HPDE6-E6E7 (cell line): ENCODE measurements at regions not wholly inside any gene's neighbourhood (a gene's known extent, or its start where the extent isn't known, plus 50 kb on each side); places are given as distances from the start of the nearest gene placed in this dataset.
"Not testable (repeated sequence)": the region's sequence is repeated elsewhere in the genome, so short reads cannot be mapped to it uniquely, and the experiment has no call there.

Experiments
- DNase-seq: peaks from one replicate; pipeline ENCODE4 v3.0.0; 2011; ENCODE audit warnings: missing footprints; ENCODE audit errors: extremely low spot score

DNA sequence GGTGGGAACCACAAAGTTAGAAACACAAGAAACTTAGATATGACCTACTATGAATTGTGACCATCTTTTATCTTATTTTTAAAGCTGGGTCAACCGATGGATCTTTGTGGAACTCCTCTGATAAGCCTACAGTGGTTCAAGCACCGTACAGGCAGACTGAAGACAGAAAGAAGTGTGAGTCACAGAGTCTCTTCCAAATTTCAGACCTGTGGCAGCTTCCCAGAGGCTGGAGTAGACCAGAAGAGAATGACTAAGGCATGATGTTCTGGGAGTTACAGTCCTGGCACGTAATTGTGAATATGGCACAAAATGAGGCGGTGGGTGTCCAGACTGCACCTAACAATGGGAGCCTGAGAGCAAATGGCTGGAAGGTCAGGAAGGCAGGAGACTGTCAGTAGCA is 70.0 kb downstream of the LMO4 start:
- DNase-seq = peak; percentile 47

DNA sequence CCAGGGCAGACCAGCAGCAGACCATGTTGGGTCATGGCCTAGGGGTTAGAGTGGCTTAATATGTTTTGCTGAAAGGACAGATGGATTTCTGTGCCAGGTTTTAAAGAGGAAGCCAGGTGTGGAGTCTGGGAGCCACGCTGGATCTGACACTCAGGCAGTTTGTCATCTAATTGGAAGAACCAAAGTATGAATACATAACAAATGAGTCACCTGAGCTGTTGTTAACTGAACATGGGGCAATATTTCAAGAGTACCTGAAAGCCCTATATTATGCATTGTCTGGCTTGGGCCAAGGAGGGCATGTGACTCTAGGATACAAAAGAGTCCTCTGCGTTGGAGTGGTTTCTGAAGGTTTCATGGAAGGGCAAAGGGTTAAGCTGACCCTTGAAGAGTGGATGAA is 70.6 kb downstream of the LMO4 start:
- peak; percentile 61 for DNase-seq

- no peak for DNase-seq
Measured at GRCh38 chr1:87399701-87400100, 71.0 kb downstream of the LMO4 start.

DNA sequence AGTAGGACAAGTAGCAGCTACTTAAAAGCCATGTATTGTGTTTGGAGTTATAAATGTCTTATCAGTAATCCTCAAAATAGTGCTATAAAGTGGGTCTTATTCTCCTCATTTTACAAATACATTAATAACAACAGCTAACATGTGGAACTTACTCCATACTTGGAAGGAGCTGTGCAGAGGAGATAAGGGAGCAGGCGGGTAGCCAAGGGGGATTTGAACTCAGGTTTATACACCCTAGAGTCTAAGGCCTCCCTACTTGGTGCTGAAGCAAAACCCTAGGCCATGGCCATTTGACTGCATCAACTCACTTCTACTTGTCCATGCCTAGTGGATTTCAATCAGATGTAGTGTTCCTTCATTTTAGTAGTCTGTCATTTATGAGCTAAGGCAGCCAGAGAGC is 72.1 kb downstream of the LMO4 start:
- no peak for DNase-seq

DNA sequence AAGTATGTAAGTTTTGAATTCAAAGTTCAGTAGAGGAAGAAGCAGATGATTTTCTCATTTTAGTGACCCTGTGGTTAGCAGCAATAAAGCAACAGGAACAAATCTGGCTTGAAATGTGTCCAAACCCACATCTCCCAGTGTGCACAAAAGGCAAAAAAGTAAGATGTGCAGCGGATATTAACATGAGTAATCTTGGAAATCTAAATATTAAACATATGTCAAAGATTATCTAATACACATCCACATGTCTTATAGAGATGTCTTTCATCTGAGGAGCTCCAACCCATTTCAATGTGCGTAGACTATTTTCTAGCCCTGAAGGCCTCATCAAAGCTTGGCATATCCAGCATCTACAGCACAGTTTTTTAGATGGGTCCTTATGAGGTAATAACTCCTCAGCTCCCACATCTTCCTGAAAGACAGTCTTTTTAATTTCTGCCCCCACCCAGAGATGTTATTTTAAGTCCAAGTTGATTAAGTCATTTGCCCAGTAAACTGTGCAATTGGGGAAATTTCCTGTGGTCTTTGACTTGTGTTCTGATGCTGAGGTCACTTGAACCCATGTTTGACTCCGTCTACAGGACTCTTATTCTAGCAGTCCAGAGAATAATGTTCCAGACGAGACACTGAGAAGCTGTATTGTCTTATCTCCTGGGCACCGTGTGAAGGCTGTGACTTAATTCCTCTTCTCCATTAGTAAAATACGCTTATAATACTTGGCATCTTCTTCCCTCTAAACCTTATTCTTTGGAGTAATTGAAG is 73.7 kb downstream of the LMO4 start:
- DNase-seq = no peak

- no peak for DNase-seq
Measured at GRCh38 chr1:87403061-87403820, 74.6 kb downstream of the LMO4 start.

DNA sequence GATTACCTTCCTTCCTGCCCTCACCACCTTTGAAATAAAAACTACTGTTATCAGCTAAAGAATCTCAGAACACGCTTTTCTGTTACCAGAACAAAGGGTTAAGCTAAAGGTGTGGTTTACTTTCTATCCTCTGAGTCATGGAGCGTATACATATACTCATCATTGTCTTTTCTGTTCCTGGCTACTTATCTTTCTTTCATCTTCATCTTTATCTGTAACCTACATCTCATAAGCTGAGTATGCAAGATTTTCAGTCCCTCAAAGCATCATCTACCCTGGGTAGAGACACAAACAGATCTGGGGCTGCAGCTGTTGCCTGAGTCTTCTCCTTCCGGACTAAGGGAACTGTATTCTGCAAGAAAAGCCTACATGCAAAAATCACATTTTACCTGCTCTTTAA is 75.6 kb downstream of the LMO4 start:
- DNase-seq = peak; percentile 7

DNA sequence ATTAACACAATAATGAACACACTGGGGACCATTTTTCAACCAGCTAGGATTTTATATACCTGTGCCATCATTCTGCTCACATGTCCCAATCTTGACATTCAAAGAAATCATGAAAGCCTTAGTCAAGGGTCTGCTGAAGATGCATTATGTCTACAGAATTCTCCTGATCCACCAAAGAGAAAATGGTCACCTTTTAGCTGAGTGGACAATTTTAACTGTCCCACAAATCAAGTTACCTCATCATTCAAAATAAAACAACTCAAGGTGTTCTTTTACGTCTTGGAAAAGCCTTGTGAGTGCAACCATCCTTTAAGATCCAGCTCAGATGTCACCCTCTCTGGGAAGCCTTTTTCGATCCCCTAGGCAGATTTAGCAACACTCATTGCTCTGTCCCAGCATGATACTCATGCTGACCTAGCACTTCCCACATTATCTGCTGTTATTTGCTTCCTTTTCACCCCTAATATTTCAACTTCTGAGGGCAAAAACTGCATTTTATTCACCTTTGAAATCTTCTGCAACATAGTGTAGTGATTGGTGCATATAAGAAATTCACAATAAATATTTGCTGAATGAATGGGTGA is 80.1 kb downstream of the LMO4 start:
- no peak for DNase-seq

- no peak for DNase-seq
Measured at GRCh38 chr1:87410776-87411480, 82.2 kb downstream of the LMO4 start.

DNA sequence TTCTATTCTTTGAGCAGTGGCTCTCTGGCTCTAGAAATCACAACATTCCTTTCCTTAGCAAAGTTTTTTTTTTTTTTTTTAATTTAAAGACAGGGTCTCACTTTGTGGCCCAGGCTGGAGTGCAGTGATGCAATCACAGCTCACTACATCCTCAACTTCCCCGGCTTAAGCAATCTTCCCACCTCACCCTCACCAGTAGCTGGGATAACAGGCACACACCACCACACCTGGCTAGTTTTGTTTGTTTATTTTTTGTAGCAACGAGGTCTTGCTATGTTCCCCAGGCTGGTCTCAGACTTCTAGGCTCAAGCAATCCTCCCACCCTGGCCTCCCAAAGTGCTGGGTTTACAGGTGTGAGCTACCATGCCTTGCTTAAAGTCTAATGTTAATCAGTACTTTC is 85.2 kb downstream of the LMO4 start:
- DNase-seq = not testable (repeated sequence)

- no peak for DNase-seq
Measured at GRCh38 chr1:87418048-87418447, 89.4 kb downstream of the LMO4 start.

GRCh38 chr1:87421809-87422208 is 93.1 kb downstream of the LMO4 start:
- no peak for DNase-seq

DNA sequence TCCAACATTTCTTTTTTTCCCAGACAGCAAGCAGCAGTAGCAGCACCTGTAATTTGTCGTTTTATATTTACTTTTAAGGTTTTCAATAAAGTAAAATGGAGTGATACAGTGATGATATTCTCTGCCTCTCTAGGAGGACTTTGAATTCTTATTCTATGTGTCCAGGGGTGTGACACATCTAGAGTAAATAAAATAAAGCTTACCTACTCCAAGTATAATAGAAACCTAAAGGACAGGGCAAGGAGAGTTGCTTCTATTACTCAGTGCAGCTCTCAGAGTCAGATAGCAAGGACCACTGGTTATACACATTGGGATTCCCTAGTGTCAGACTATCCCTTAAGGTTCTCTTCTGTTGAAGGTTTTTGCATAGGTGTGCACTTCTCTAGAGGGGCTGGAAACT is 95.9 kb downstream of the LMO4 start:
- no peak for DNase-seq

DNA sequence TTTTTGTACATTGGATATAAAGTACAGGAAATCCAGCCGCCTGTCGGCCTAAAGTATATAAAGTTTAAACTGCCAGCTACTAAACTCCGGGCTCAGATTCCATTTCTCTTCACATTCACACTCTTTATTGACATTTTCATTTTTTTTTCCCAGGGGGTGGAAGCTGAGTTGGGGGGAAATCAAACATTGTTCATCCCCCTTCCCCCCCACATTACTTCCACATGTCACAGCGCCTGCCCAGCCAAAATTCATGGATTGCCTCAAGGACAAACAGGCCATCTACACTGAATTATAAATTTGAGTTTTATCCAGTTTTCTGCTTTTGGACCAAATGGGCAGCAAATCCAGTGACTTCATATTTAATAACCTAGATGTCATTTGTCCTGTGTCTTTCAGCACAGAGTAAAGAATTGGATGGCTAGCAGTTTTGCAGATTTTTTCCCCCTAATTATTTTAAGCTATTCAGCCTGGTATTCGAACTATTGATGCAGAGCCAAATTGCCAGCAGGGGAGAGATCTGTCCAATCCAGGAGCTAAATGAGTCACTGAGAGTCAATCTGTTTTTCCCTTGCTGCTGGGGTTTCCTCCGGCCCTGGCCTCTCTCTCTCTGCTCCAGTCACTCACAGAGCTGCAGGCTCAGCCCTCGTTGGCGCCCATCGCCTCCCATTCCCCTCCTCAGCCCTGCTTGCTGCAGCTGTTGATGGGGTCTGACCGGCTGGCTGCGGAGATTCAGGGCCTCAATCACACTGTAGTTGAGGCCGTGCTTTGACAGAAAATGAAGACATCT is 98.0 kb downstream of the LMO4 start:
- DNase-seq = no peak

DNA sequence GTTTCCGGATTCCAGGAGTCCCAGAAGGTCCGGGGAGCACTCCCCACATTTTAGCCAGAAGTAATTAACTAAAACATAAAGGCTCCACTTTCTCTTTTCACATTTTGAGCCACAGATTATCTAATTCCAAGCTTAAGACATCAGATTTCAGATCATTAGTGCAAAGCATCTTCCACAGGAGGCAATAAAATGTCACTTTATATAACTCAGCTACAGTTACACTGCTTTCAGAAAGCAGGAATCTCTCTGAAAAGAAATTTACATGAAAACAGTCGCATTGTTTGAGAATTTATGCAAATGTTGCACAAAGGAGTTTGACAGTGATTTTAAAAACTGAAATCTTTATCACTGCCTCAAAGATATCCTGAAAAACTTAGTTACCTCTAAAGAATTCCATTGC is 99.7 kb downstream of the LMO4 start:
- DNase-seq = no peak

DNA sequence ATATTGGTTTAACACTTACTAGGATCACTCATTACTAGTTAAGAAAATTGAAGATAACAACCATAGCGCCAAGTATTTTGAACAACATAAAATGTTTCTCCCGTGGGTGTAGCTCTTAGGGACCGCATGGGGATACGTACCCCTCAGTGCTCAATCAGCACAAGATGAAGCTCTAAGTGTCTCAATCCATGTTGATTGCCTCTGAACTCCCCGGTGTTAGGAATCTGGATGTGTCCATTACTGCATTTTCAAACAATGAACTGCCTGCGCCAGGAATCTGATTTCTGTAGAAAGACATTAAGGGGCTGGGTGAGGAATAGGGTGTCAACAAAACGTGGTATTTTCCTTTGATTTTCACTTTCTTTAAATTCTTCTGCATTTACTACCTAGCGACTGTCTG is 100.2 kb downstream of the LMO4 start:
- no peak for DNase-seq

GRCh38 chr1:87432685-87433084 is 104.0 kb downstream of the LMO4 start:
- DNase-seq = no peak

DNA sequence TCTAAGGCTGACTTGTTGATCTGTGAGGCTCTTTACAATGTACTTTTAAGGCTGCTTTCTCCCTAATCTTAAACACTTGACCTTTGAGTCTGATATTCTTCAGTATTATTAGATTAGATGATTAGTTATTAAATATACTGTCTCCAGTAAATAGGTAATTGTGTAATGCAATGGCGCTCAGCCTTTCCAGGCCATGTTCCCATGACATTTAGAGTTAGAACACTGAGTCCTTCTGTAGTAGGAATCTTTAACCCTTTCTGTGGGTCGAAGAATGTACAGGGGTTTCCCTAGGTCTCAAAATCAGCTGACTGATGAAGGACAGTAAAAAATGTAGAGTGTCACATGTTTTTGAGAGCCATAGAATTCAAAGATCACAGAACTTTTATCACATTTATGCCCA is 104.4 kb downstream of the LMO4 start:
- not testable (repeated sequence) for DNase-seq

DNA sequence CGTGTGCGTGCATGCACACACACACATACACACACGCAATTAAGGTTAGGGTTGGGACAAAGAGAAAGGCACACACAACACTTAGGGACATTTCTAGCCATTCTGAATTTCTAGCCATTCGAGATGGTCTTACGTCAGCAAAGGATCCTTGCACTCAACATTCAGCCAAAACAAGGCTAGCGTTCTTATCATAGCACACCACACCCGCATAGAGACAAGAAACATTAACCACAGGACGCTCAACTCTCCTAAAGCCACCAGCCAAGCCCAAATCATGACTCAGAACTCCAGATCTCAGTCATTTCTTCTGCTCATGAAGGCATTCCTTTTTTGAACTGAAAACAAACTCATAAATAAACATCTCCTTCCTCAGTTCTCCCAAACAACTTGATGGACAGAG is 106.8 kb downstream of the LMO4 start:
- no peak for DNase-seq

- not testable (repeated sequence) for DNase-seq
Measured at GRCh38 chr1:87436115-87436514, 107.4 kb downstream of the LMO4 start.

- DNase-seq = no peak
Measured at GRCh38 chr1:87436534-87436933, 107.9 kb downstream of the LMO4 start.
